Inflammatory macrophage treated with lipopolysaccharide for 4 hours (primary cell): ENCODE measurements at regions not wholly inside any gene's neighbourhood (a gene's known extent, or its start where the extent isn't known, plus 50 kb on each side); places are given as distances from the start of the nearest gene placed in this dataset.
"Not testable (repeated sequence)": the region's sequence is repeated elsewhere in the genome, so short reads cannot be mapped to it uniquely, and the experiment has no call there.

Experiments
- DNase-seq: peaks from one replicate; pipeline ENCODE4 v3.0.0-alpha.2; 2020

DNA sequence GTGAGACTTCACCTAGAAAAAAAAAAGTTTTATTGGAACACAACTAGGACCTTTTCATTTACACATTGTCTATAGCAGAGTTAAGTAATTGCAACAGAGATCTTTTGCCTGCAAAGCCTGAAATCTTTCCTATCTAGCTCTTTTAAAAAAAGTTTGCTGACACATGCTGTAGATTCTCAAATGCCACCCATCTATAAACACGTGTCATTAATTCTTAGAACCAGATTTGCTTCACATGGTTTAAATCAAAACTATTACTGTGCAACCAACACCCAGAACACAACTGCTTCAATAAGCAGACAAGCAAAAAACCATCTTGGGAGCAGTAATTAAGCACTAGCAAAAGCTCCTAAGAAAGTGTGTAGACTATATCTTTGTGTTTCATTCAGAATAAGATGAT lies 55.0 kb downstream of the OXSM start:
- no peak for DNase-seq

- DNase-seq = no peak
Measured at GRCh38 chr3:25846282-25846681, 56.4 kb downstream of the OXSM start.

GRCh38 chr3:25849091-25849490 lies 59.2 kb downstream of the OXSM start:
- no peak for DNase-seq

GRCh38 chr3:25849641-25850385 lies 59.9 kb downstream of the OXSM start:
- no peak for DNase-seq

- not testable (repeated sequence) for DNase-seq
Measured at GRCh38 chr3:25851693-25852259, 61.9 kb downstream of the OXSM start.

DNA sequence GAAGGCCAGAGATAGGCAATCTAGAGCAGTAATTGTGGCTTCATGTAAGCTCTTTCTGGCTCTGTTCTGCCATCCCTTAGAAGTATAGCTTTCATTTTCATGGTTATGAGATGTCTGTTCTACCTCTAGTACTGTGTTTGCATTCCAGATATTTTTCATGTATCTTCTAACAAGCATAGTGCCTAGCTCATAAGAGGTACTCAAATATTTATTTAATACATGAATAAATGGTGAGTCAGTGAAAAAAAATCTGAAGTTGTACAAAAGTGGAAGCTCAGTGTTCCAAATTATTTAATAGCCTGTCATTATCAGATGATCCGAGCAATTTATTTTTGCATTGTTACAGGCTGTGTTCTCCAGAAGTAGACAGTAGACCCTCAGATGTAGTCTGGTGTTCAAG lies 64.3 kb downstream of the OXSM start:
- no peak for DNase-seq

DNA sequence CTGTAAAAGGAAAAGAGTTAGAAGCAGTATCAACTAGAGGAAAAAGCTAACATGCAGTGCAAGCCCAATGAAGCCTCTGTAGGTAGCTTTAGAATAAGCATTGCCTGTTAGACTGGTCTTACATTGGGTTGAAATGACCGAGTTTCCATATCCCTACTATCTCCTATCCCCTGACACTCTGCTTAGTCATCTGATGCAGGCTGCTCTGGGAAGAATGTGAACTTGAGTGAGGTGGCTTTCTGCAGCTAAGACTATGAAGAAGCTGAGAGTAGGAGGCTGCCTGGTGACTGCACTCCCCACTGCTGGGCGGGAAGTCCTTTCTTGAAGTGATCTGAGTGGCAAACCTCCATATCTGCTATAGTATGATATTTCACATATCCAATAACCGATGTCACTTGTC lies 64.7 kb downstream of the OXSM start:
- DNase-seq = no peak

DNA sequence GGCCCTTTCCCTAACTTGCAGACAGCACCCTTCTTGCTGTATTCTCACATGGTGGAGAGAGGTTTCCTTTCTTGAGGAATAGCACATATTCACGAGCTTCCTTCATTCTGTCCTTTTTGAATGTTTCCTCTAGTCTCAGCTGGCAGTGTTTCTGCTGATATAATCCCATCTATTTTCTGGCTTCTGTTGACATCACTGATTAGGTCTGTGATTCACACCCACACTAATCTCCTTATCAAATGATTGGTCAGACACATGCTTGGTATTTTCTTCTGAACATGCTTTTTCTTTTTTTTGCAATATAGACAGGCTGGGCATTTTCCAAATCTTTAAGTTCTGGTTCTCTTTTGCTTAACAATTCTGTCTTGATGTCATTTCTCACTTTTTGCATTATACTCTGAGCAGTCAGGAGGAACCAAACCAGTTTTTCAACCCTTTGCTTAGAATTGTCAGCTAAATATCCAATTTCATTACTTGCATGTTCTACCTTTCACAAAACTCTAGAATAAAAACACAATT lies 65.4 kb downstream of the OXSM start:
- no peak for DNase-seq

DNA sequence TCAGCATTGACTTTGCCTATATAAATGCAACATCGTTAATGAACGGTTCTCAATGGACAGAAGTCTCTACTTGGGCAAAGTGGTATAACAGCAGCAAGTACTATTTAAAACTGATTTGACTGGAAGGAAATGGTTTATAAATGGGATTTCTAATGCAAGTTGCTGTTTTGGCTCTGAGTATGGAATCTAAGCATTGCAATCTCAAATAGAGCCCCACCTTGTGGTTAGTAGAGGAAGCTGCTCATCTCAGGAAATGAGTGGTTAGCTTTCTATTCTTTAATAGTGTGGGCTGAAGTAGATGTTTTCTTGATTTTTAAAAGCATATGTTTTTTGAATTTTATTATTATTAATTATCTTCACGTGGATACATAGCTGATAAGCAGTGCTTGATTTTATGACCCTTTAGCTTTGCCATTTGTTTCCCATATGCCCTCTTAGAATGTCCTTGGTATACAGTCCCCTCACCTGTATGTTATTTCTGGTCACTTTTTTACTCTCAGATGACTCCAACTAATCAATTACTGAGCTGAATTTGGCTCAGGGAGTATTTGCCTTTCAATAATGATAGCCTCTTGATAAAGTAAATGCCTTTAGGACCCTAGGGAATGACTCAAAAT lies 67.1 kb downstream of the OXSM start:
- peak; percentile 60 for DNase-seq

DNA sequence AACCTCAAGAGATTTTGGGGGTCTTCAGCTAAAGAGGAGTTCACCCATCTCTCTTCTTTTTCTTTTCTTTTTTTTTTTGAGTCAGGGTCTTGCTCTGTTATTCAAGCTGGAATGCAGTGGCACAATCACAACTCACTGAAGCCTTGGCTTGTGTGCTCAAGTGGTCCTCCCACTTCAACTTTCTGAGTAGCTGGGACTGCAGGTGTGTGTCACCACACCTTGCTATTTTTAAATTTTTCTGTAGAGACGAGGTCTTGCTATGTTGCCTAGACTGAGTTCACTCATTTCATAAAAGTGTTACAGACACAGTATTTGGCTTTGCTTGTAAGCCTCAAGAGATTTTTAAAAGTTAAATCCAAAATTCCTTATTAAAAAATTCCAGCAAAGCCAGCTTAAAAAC lies 71.7 kb downstream of the OXSM start:
- no peak for DNase-seq

GRCh38 chr3:25863011-25863415 lies 73.1 kb downstream of the OXSM start:
- no peak for DNase-seq

DNA sequence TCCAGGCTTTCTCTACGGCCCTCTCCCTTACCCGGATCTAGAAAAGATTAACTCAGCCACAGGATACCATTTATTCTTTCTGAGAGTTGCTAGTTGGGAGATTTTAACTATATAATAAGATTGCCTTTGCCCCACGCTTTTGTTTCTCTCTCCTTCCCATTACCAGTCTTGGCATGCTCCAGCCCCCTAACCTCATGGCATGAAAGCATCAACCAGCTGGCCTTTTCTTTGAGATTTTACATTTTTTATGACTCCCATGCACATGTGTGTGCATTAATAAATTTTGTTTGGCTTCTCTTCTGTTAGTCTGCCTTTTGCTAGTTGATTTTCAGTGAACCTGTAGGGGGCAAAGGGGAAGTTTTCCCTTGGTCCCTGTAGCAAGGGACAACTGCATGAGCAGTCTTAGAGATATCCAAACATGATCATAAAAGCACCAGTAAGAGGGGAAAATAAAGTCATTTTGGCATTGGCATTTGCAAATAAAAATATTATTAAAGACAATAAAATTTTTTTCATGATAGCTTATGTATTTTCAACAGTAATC lies 73.6 kb downstream of the OXSM start:
- DNase-seq = no peak

- peak; percentile 56 for DNase-seq
Measured at GRCh38 chr3:25870452-25870851, 80.6 kb downstream of the OXSM start.

GRCh38 chr3:25872200-25872877 lies 82.4 kb downstream of the OXSM start:
- DNase-seq = peak; percentile 19

DNA sequence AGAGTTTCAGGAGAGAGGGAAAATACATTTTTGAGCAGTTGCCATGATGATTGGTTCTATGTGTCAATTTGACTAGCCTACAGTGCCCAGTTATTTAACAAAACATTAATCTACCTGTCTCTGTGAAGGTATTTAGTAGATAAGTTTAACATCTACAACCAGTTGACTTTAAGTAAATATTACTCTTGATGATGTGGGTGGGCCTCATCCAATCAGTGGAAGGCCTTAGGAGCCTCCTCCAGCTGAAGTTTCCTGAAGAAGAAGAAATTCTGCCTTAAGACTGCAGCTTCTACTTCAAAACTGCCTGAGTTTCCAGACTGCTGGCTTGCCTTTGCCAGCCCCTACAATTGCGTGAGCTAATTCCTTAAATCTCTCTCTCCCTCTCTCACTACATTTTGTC lies 93.6 kb downstream of the OXSM start:
- no peak for DNase-seq

GRCh38 chr3:25884981-25885380 lies 95.1 kb downstream of the OXSM start:
- DNase-seq = no peak

DNA sequence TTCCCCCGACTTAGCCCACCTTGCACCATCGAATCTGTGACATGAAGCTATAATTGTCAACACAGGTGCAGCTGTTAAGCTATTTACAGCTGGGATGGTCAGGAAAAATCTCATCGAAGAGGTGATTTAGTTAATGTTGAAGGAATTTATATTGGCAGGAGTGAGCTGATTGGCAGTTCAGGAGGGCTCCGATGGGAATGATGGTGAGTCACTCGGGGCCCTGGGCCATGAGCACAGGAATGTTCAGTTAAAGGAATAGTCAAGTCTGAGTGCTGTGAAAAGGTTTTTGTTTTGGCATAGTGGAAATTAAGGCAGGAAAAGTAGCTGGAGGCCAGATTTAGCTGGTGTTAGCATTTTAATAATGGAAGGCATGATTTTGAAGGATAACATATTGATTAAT lies 95.7 kb downstream of the OXSM start:
- no peak for DNase-seq

DNA sequence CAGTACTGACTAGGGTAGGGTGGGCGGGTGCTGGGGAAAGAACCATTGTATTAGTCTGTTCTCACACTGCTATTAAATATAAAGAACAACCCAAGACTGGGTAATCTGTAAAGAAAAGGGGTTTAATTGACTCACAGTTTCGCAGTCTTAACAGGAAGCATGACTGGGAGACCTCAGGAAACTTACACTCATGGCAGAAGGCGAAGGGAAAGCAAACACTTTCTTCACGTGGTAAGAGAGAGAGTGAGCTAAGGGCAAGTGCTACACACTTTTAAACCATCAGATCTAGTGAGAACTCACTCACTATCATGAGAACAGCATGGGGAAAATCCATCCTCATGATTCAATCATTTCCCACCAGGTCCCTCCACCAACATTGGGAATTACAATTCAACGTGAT lies 98.0 kb downstream of the OXSM start:
- no peak for DNase-seq

GRCh38 chr3:25888892-25889524 lies 99.1 kb downstream of the OXSM start:
- DNase-seq = no peak

DNA sequence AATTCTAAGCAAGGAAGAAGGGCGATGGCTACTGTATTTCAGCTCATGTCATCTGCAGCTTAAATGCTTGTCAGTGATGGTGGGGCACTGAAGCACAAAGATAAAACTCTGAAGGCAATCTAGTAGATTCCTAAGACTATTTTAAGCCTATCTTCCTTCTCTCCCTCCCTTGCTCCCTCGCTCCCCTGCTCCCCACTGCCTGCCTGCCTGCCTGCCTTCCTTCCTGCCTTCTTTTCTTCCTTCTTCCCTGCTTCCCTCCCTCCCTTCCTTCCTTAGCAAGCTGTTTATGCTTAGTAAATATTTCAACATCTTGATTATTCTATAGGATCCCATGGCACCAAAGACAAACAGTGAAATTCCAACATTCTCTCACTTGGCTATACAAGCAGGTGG lies 99.6 kb downstream of the OXSM start:
- DNase-seq = no peak

DNA sequence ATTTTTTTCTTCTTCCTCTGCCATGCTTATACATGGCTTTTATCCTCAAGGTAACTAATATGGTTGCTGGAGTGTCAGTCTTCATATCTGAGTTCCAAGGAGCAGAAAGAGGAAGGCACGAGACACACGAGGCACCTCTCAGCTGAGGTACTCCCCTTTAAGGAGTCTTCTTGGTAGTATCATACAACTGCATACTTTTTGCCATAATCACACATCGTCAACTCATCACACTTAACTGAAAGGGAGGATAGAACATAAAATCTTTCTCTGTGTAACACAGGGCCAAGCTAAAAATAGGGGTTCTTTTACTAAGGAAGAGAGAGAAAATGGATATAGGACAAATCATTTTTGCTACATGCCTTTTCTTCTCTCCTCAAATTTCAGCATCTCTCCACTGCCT lies 104.2 kb downstream of the OXSM start:
- no peak for DNase-seq

GRCh38 chr3:25895031-25895430 lies 105.1 kb downstream of the OXSM start:
- DNase-seq = no peak

DNA sequence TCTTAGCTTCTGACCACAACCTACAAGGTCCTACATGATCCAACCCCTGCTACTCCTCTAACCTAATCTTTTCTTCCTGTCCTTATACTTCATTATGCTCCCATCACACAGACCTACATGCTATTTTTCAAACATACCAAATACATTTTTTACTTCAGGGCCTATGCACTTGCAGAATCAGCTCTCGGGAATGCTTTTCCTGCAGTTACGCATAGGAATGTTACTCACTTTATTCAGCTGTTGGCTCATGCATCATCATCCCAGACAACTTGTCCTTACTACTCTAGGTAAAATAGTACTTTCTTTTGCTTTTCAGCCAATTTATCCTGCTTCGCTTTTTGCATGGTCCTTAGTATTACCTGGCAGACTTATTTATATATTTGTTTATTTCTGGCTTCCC lies 105.6 kb downstream of the OXSM start:
- no peak for DNase-seq
